ENCODE measurements at regions not wholly inside any gene's neighbourhood (a gene's known extent, or its start where the extent isn't known, plus 50 kb on each side); places are given as distances from the start of the nearest gene placed in this dataset.
"Not testable (repeated sequence)": the region's sequence is repeated elsewhere in the genome, so short reads cannot be mapped to it uniquely, and the experiment has no call there.

DNA sequence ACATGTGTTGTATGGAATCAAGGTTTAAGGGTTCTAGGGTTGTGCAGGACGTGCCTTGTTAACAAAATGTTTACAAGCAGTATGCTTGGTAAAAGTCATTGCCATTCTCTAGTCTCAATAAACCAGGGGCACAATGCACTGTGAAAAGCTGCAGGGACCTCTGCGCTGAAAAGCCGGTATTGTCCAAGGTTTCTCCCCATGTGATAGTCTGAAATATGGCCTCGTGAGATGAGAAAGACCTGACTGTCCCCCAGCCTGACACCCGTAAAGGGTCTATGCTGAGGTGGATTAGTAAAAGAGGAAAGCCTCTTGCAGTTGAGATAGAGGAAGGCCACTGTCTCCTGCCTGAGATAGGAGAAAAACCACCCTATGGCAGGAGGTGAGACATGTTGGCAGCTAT, 537.5 kb downstream of the KCNJ18 start:
- TF ChIP-seq, protein P1, sequence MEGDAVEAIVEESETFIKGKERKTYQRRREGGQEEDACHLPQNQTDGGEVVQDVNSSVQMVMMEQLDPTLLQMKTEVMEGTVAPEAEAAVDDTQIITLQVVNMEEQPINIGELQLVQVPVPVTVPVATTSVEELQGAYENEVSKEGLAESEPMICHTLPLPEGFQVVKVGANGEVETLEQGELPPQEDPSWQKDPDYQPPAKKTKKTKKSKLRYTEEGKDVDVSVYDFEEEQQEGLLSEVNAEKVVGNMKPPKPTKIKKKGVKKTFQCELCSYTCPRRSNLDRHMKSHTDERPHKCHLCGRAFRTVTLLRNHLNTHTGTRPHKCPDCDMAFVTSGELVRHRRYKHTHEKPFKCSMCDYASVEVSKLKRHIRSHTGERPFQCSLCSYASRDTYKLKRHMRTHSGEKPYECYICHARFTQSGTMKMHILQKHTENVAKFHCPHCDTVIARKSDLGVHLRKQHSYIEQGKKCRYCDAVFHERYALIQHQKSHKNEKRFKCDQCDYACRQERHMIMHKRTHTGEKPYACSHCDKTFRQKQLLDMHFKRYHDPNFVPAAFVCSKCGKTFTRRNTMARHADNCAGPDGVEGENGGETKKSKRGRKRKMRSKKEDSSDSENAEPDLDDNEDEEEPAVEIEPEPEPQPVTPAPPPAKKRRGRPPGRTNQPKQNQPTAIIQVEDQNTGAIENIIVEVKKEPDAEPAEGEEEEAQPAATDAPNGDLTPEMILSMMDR (IDR thresholded peaks at IDR 0.05), result not testable (repeated sequence)
- TF ChIP-seq POLR2A (IDR thresholded peaks at IDR 0.05), result not testable (repeated sequence)
